ENCODE measurements at regions not wholly inside any gene's neighbourhood (a gene's known extent, or its start where the extent isn't known, plus 50 kb on each side); places are given as distances from the start of the nearest gene placed in this dataset.

GRCh38 chr12:63029676-63030075, 94.7 kb upstream of the PPM1H start:
- H3K27me3 ChIP-seq, result no peaks in the 10 kb centered on the region
- H3K4me1 ChIP-seq, result no peaks in the 10 kb centered on the region
- H3K27ac ChIP-seq, result no peak overlapping the region
- no peaks in the 10 kb centered on the region for H3K36me3 ChIP-seq
- no peak overlapping the region for H3K4me3 ChIP-seq
- intact Hi-C loops (cut with DNase I; ENCODE audit: low total_unique reads), result no loop called here
- TF ChIP-seq, protein P1, sequence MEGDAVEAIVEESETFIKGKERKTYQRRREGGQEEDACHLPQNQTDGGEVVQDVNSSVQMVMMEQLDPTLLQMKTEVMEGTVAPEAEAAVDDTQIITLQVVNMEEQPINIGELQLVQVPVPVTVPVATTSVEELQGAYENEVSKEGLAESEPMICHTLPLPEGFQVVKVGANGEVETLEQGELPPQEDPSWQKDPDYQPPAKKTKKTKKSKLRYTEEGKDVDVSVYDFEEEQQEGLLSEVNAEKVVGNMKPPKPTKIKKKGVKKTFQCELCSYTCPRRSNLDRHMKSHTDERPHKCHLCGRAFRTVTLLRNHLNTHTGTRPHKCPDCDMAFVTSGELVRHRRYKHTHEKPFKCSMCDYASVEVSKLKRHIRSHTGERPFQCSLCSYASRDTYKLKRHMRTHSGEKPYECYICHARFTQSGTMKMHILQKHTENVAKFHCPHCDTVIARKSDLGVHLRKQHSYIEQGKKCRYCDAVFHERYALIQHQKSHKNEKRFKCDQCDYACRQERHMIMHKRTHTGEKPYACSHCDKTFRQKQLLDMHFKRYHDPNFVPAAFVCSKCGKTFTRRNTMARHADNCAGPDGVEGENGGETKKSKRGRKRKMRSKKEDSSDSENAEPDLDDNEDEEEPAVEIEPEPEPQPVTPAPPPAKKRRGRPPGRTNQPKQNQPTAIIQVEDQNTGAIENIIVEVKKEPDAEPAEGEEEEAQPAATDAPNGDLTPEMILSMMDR (IDR thresholded peaks at IDR 0.05), result no peak
- DNase-seq, result no peak
- H3K9me3 ChIP-seq, result no peaks in the 10 kb centered on the region

- no peak overlapping the region for H3K4me3 ChIP-seq
- intact Hi-C loops (cut with DNase I; ENCODE audit: low total_unique reads), result no loop called here
These were observed 94.0 kb upstream of the PPM1H start for GRCh38 chr12:63028951-63029350.

GRCh38 chr12:63025116-63025515, 90.2 kb upstream of the PPM1H start:
- Histone ChIP-seq H3K4me3 (no peak overlapping the region), H3K27me3 (no peaks in the 10 kb centered on the region)

More at GRCh38 chr12:63028951-63029350, 94.0 kb upstream of the PPM1H start:
- H3K27ac ChIP-seq, result no peak overlapping the region
- no peaks in the 10 kb centered on the region for H3K9me3 ChIP-seq
- no peaks in the 10 kb centered on the region for H3K4me1 ChIP-seq
- H3K36me3 ChIP-seq, result no peaks in the 10 kb centered on the region
- no peak for DNase-seq
- no peaks in the 10 kb centered on the region for H3K27me3 ChIP-seq
- TF ChIP-seq, protein P1 (IDR thresholded peaks at IDR 0.05), result no peak

DNA sequence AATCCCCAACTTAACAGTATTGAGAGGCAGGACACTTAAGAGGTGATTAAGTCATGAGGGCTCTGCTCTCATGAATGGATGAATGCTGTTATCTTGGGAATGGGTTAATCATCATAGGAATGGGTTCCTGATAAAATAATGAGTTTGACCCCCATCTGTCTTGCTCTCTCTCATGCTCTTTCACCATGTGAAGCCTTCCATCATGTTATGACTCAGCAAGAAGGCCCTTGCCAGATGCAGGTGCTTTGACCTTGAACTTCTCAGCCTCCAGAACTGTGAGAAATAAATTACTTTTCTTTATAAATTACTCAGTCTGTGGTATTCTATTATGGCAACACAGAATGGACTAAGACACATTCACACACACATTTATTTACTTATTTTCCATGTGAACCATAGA, 89.0 kb upstream of the PPM1H start:
- H3K9me3 ChIP-seq, result no peaks in the 10 kb centered on the region
- no peak overlapping the region for H3K27ac ChIP-seq
- no peak overlapping the region for H3K4me3 ChIP-seq
- no peak for DNase-seq
- H3K36me3 ChIP-seq, result no peaks in the 10 kb centered on the region
- H3K4me1 ChIP-seq, result no peaks in the 10 kb centered on the region
- no peaks in the 10 kb centered on the region for H3K27me3 ChIP-seq
- TF ChIP-seq, protein P1 (IDR thresholded peaks at IDR 0.05), result no peak
- intact Hi-C loops (cut with DNase I; ENCODE audit: low total_unique reads), result no loop called here

More at GRCh38 chr12:63025116-63025515, 90.2 kb upstream of the PPM1H start:
- Histone ChIP-seq H3K4me1 (no peaks in the 10 kb centered on the region), H3K9me3 (no peaks in the 10 kb centered on the region), H3K36me3 (no peaks in the 10 kb centered on the region), H3K27ac (no peak overlapping the region)
- DNase-seq, result no peak
- intact Hi-C loops (cut with DNase I; ENCODE audit: low total_unique reads), result no loop called here
- TF ChIP-seq, protein P1 (IDR thresholded peaks at IDR 0.05), result no peak

- intact Hi-C loops (cut with DNase I; ENCODE audit: low total_unique reads), result no loop called here
- TF ChIP-seq, protein P1 (IDR thresholded peaks at IDR 0.05), result no peak
- no peak for DNase-seq
- Histone ChIP-seq H3K9me3 (no peaks in the 10 kb centered on the region), H3K27ac (no peak overlapping the region), H3K36me3 (no peaks in the 10 kb centered on the region), H3K4me3 (no peak overlapping the region), H3K4me1 (no peaks in the 10 kb centered on the region), H3K27me3 (no peaks in the 10 kb centered on the region)
These were observed 86.2 kb upstream of the PPM1H start for GRCh38 chr12:63021116-63021515.

- Histone ChIP-seq H3K9me3 (no peaks in the 10 kb centered on the region), H3K4me3 (no peak overlapping the region), H3K27me3 (no peaks in the 10 kb centered on the region), H3K27ac (no peak overlapping the region), H3K4me1 (no peaks in the 10 kb centered on the region), H3K36me3 (no peaks in the 10 kb centered on the region)
- intact Hi-C loops (cut with DNase I; ENCODE audit: low total_unique reads), result no loop called here
- TF ChIP-seq, protein P1 (IDR thresholded peaks at IDR 0.05), result no peak
- no peak for DNase-seq
These were observed 85.3 kb upstream of the PPM1H start for GRCh38 chr12:63020269-63020668.

Measured in tibial artery (tissue), 4 donors.